ENCODE measurements at regions not wholly inside any gene's neighbourhood (a gene's known extent, or its start where the extent isn't known, plus 50 kb on each side); places are given as distances from the start of the nearest gene placed in this dataset.

GRCh38 chrY:13094904-13095600 is 190.4 kb downstream of the DDX3Y start:
- Histone ChIP-seq H3K79me2 (ENCODE audit: insufficient read depth) (no peaks in the 10 kb centered on the region), H3K27ac (no peak overlapping the region), H3K36me3 (ENCODE audit: low read depth) (no peaks in the 10 kb centered on the region), H3F3A (ENCODE audit: insufficient read depth) (no peaks in the 10 kb centered on the region), H3K4me3 (no peak overlapping the region), H3K9me3 (ENCODE audit: low read depth) (no peaks in the 10 kb centered on the region), H4K20me1 (ENCODE audit: insufficient read depth) (no peaks in the 10 kb centered on the region), H3K4me2 (ENCODE audit: unreplicated experiment) (no peak overlapping the region), H3K27me3 (replicated peaks; ENCODE audit: insufficient read depth) (no peaks in the 10 kb centered on the region), H3K9ac (no peak overlapping the region), H2AFZ (no peak overlapping the region), H3K9me2 (ENCODE audit: insufficient read depth) (no peaks in the 10 kb centered on the region), H3K4me1 (ENCODE audit: insufficient read depth) (no peaks in the 10 kb centered on the region)
- WGBS, 2 experiments (ENCODE audit: low coverage in 1 of 2, low lambda C conversion rate in 2 of 2, missing lambda C conversion rate in 2 of 2) = 7 to 11% methylated on average over 3 of the region's 3 CpGs
- TF ChIP-seq EZH2 (IDR thresholded peaks at IDR 0.05; ENCODE audit: insufficient read depth, poor library complexity, severe bottlenecking) = no peak
- TF ChIP-seq EZH2phosphoT487 (IDR thresholded peaks at IDR 0.05; ENCODE audit: insufficient read depth, low read depth) = no peak
- peak; percentile 16 for DNase-seq
- in situ Hi-C loops (cut with MboI) = no loop called here

GRCh38 chrY:13126881-13127456 is 222.3 kb downstream of the DDX3Y start:
- no peaks in the 10 kb centered on the region for H3K36me3 ChIP-seq (ENCODE audit: low read depth)
- H3K9me3 ChIP-seq (ENCODE audit: low read depth) = no peaks in the 10 kb centered on the region
- no peak for DNase-seq
- no peak overlapping the region for H3K4me3 ChIP-seq
- H3K79me2 ChIP-seq (ENCODE audit: insufficient read depth) = no peaks in the 10 kb centered on the region
- WGBS, 2 experiments (ENCODE audit: low coverage in 1 of 2, low lambda C conversion rate in 2 of 2, missing lambda C conversion rate in 2 of 2) = 38 to 51% methylated on average over 4 to 5 of the region's 5 CpGs
- TF ChIP-seq EZH2phosphoT487 (IDR thresholded peaks at IDR 0.05; ENCODE audit: insufficient read depth, low read depth) (no peak), EZH2 (IDR thresholded peaks at IDR 0.05; ENCODE audit: insufficient read depth, poor library complexity, severe bottlenecking) (no peak)
- in situ Hi-C loops (cut with MboI) = no loop called here
- no peak overlapping the region for H3K27ac ChIP-seq
- H3K9me2 ChIP-seq (ENCODE audit: insufficient read depth) = no peaks in the 10 kb centered on the region
- H3K4me2 ChIP-seq (ENCODE audit: unreplicated experiment) = no peak overlapping the region
- H3F3A ChIP-seq (ENCODE audit: insufficient read depth) = no peaks in the 10 kb centered on the region
- H3K4me1 ChIP-seq (ENCODE audit: insufficient read depth) = no peaks in the 10 kb centered on the region
- H2AFZ ChIP-seq = no peak overlapping the region
- H3K9ac ChIP-seq = no peak overlapping the region
- no peaks in the 10 kb centered on the region for H3K27me3 ChIP-seq (replicated peaks; ENCODE audit: insufficient read depth)
- no peaks in the 10 kb centered on the region for H4K20me1 ChIP-seq (ENCODE audit: insufficient read depth)

- H3K9me2 ChIP-seq (ENCODE audit: insufficient read depth) = no peaks in the 10 kb centered on the region
- no peaks in the 10 kb centered on the region for H3K27me3 ChIP-seq (replicated peaks; ENCODE audit: insufficient read depth)
- H3K27ac ChIP-seq = no peak overlapping the region
- no peaks in the 10 kb centered on the region for H3K9me3 ChIP-seq (ENCODE audit: low read depth)
- in situ Hi-C loops (cut with MboI) = no loop called here
- no peak overlapping the region for H3K4me3 ChIP-seq
- H3K79me2 ChIP-seq (ENCODE audit: insufficient read depth) = no peaks in the 10 kb centered on the region
- H3K9ac ChIP-seq = no peak overlapping the region
- H3K4me1 ChIP-seq (ENCODE audit: insufficient read depth) = no peaks in the 10 kb centered on the region
- no peak overlapping the region for H2AFZ ChIP-seq
- no peaks in the 10 kb centered on the region for H3F3A ChIP-seq (ENCODE audit: insufficient read depth)
- no peaks in the 10 kb centered on the region for H3K36me3 ChIP-seq (ENCODE audit: low read depth)
- H4K20me1 ChIP-seq (ENCODE audit: insufficient read depth) = no peaks in the 10 kb centered on the region
- DNase-seq = no peak
- no peak overlapping the region for H3K4me2 ChIP-seq (ENCODE audit: unreplicated experiment)
- TF ChIP-seq EZH2 (IDR thresholded peaks at IDR 0.05; ENCODE audit: insufficient read depth, poor library complexity, severe bottlenecking) = no peak
- no peak for TF ChIP-seq EZH2phosphoT487 (IDR thresholded peaks at IDR 0.05; ENCODE audit: insufficient read depth, low read depth)
Observed at GRCh38 chrY:13127476-13127875, 222.8 kb downstream of the DDX3Y start.

DNA sequence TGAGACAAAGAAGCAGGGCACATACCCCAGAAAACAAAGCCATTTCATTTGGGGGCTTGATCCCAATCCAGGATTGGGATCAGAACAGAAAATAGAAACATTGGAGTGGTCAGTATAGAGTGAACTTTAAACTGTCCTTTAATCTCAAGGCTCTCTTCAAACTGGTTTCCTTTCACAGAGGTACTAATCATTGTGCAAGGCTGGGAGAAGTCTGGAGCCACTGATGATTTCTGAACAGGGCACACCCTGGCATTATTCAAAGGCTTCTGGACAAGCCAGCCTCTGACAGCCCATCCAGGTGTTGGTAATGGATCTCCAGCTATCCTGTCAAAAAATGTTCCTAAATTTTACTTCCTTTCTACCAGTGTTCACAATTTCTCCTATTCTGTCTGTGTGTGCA is 244.5 kb downstream of the DDX3Y start:
- in situ Hi-C loops (cut with MboI) = no loop called here
- H2AFZ ChIP-seq = peak overlapping the region; percentile 86
- no peak overlapping the region for H3K27ac ChIP-seq
- H3K9me2 ChIP-seq (ENCODE audit: insufficient read depth) = no peaks in the 10 kb centered on the region
- H3K9ac ChIP-seq = peak overlapping the region; percentile 55
- peak overlapping the region; percentile 68 for H3K4me3 ChIP-seq
- no peaks in the 10 kb centered on the region for H3K79me2 ChIP-seq (ENCODE audit: insufficient read depth)
- H3K36me3 ChIP-seq (ENCODE audit: low read depth) = no peaks in the 10 kb centered on the region
- H3F3A ChIP-seq (ENCODE audit: insufficient read depth) = no peaks in the 10 kb centered on the region
- peak overlapping the region; percentile 68 for H3K4me2 ChIP-seq (ENCODE audit: unreplicated experiment)
- no peaks in the 10 kb centered on the region for H4K20me1 ChIP-seq (ENCODE audit: insufficient read depth)
- no peaks in the 10 kb centered on the region for H3K27me3 ChIP-seq (replicated peaks; ENCODE audit: insufficient read depth)
- DNase-seq = no peak
- no peak for TF ChIP-seq EZH2 (IDR thresholded peaks at IDR 0.05; ENCODE audit: insufficient read depth, poor library complexity, severe bottlenecking)
- TF ChIP-seq EZH2phosphoT487 (IDR thresholded peaks at IDR 0.05; ENCODE audit: insufficient read depth, low read depth) = no peak
- H3K9me3 ChIP-seq (ENCODE audit: low read depth) = no peaks in the 10 kb centered on the region
- no peaks in the 10 kb centered on the region for H3K4me1 ChIP-seq (ENCODE audit: insufficient read depth)
